H9 (cell line): ENCODE measurements at regions not wholly inside any gene's neighbourhood (a gene's known extent, or its start where the extent isn't known, plus 50 kb on each side); places are given as distances from the start of the nearest gene placed in this dataset.

Experiments used
- DNase-seq: peaks from one replicate; pipeline ENCODE4 v3.0.0-alpha.2; 2017
- H2AFZ ChIP-seq: one replicate; pipeline ENCODE4 v1.6.1; 2013; ENCODE audit warnings: mild to moderate bottlenecking, low read length, control low read depth, moderate library complexity
- H2AK5ac ChIP-seq: 2 replicates; pipeline ENCODE4 v1.6.1; 2013; ENCODE audit warnings: low read length, control low read depth, mixed read lengths; ENCODE audit not compliant: insufficient read length
- H2BK120ac ChIP-seq: one replicate; pipeline ENCODE4 v1.6.1; 2013; ENCODE audit warnings: low read depth, mild to moderate bottlenecking, low read length, control low read depth, inconsistent platforms; ENCODE audit not compliant: poor library complexity, severe bottlenecking
- H2BK12ac ChIP-seq: 2 replicates; pipeline ENCODE4 v1.6.1; 2013; ENCODE audit warnings: low read length, control low read depth, mixed read lengths, low read depth; ENCODE audit not compliant: insufficient read length
- H2BK15ac ChIP-seq: 2 replicates; pipeline ENCODE4 v1.6.1; 2013; ENCODE audit warnings: low read depth, low read length, control low read depth
- H2BK20ac ChIP-seq: one replicate; pipeline ENCODE4 v1.6.1; 2013; ENCODE audit warnings: low read depth, mild to moderate bottlenecking, low read length, control low read depth, inconsistent platforms; ENCODE audit not compliant: poor library complexity, severe bottlenecking
- H2BK5ac ChIP-seq: 2 replicates; pipeline ENCODE4 v1.6.1; 2013; ENCODE audit warnings: low read length, control low read depth, mixed read lengths; ENCODE audit not compliant: insufficient read length
- H3K14ac ChIP-seq: 2 replicates; pipeline ENCODE4 v1.6.1; 2013; ENCODE audit warnings: low read length, control low read depth; ENCODE audit not compliant: insufficient read depth
- H3K18ac ChIP-seq: 2 replicates; pipeline ENCODE4 v1.6.1; 2013; ENCODE audit warnings: low read depth, mild to moderate bottlenecking, mixed read lengths, low read length, control low read depth; ENCODE audit not compliant: insufficient read length
- H3K23ac ChIP-seq: 2 replicates; pipeline ENCODE4 v1.6.1; 2013; ENCODE audit warnings: low read length, control low read depth, mixed read lengths, low read depth; ENCODE audit not compliant: insufficient read length
- H3K23me2 ChIP-seq: 2 replicates; pipeline ENCODE4 v1.6.1; 2013; ENCODE audit warnings: low read depth, mild to moderate bottlenecking, mixed read lengths, low read length, control low read depth; ENCODE audit not compliant: insufficient read length, poor library complexity, severe bottlenecking
- H3K27ac ChIP-seq: 2 replicates; pipeline ENCODE4 v1.5.1; 2013; ENCODE audit warnings: low read length, control low read depth, mixed read lengths, low read depth; ENCODE audit not compliant: insufficient read length
- H3K27me3 ChIP-seq: 2 replicates; pipeline ENCODE4 v1.6.1; 2013; ENCODE audit warnings: low read length, control low read depth, inconsistent platforms; ENCODE audit not compliant: insufficient read depth
- H3K4ac ChIP-seq: 2 replicates; pipeline ENCODE4 v1.6.1; 2013; ENCODE audit warnings: low read depth, mild to moderate bottlenecking, control low read depth, inconsistent platforms, low read length, moderate library complexity
- H3K4me1 ChIP-seq: 2 replicates; pipeline ENCODE4 v1.6.1; 2013; ENCODE audit warnings: low read length, control low read depth, inconsistent platforms; ENCODE audit not compliant: insufficient read depth
- H3K4me2 ChIP-seq: 2 replicates; pipeline ENCODE4 v1.6.1; 2013; ENCODE audit warnings: low read length, control low read depth, mixed read lengths; ENCODE audit not compliant: insufficient read length, insufficient read depth
- H3K56ac ChIP-seq: 2 replicates; pipeline ENCODE4 v1.6.1; 2013; ENCODE audit warnings: low read depth, mild to moderate bottlenecking, mixed read lengths, low read length, control low read depth; ENCODE audit not compliant: insufficient read length
- H3K79me1 ChIP-seq: 2 replicates; pipeline ENCODE4 v1.6.1; 2013; ENCODE audit warnings: low read depth, mild to moderate bottlenecking, moderate library complexity, low read length, control low read depth, inconsistent platforms; ENCODE audit not compliant: insufficient read depth, poor library complexity, severe bottlenecking
- H3K79me2 ChIP-seq: 2 replicates; pipeline ENCODE4 v1.6.1; 2013; ENCODE audit warnings: low read length, control low read depth, inconsistent platforms; ENCODE audit not compliant: insufficient read depth
- H3K9ac ChIP-seq: 2 replicates; pipeline ENCODE4 v1.6.1; 2013; ENCODE audit warnings: low read length, control low read depth, mixed read lengths; ENCODE audit not compliant: insufficient read length; ENCODE audit errors: extremely low read depth
- H3K9me3 ChIP-seq: one replicate; pipeline ENCODE4 v1.6.1; 2013; ENCODE audit warnings: low read depth, low read length, inconsistent platforms; ENCODE audit not compliant: control insufficient read depth
- H3T11ph ChIP-seq: one replicate; pipeline ENCODE4 v1.6.1; 2013; ENCODE audit warnings: mild to moderate bottlenecking, low read length, control low read depth, inconsistent platforms
- H4K20me1 ChIP-seq: one replicate; pipeline ENCODE4 v1.6.1; 2013; ENCODE audit not compliant: control insufficient read depth, insufficient read length, insufficient read depth
- H4K5ac ChIP-seq: 2 replicates; pipeline ENCODE4 v1.6.1; 2013; ENCODE audit warnings: low read depth, mild to moderate bottlenecking, mixed read lengths, low read length, control low read depth; ENCODE audit not compliant: insufficient read length
- H4K8ac ChIP-seq: replicated peaks from 2 replicates; pipeline ENCODE4 v1.6.1; 2013; ENCODE audit warnings: low read length, control low read depth, mixed read lengths, low read depth; ENCODE audit not compliant: insufficient read length
- H4K91ac ChIP-seq: 2 replicates; pipeline ENCODE4 v1.6.1; 2013; ENCODE audit warnings: low read depth, mild to moderate bottlenecking, moderate library complexity, mixed read lengths, low read length, control low read depth; ENCODE audit not compliant: insufficient read length
- H3K27ac Mint-ChIP-seq, 3 experiments: 2 replicates in 2 of 3; 3 replicates in 1 of 3; pipeline ENCODE4 v1.8.0; 2020 to 2021; ENCODE audit warnings: mixed read lengths in 3 of 3, mild to moderate bottlenecking in 1 of 3, moderate library complexity in 1 of 3
- H3K27me3 Mint-ChIP-seq: 2 replicates; pipeline ENCODE4 v1.8.0; 2021; ENCODE audit warnings: low read depth, mild to moderate bottlenecking, moderate library complexity, mixed read lengths
- H3K36me3 Mint-ChIP-seq, 3 experiments: 2 replicates in 2 of 3; 3 replicates in 1 of 3; pipeline ENCODE4 v1.8.0; 2020 to 2021; ENCODE audit warnings: low read depth in 3 of 3, mixed read lengths in 3 of 3; ENCODE audit not compliant: insufficient read depth in 1 of 3
- H3K4me1 Mint-ChIP-seq, 2 experiments: 2 replicates each; pipeline ENCODE4 v1.8.0; 2020; ENCODE audit warnings: mixed read lengths in 2 of 2
- H3K4me3 Mint-ChIP-seq, 2 experiments: 2 replicates in 1 of 2; 3 replicates in 1 of 2; pipeline ENCODE4 v1.8.0; 2020 to 2021; ENCODE audit warnings: mild to moderate bottlenecking in 2 of 2, mixed read lengths in 2 of 2, moderate library complexity in 1 of 2
- H3K9me3 Mint-ChIP-seq, 2 experiments: 2 replicates in 1 of 2; 3 replicates in 1 of 2; pipeline ENCODE4 v1.8.0; 2020; ENCODE audit warnings: mild to moderate bottlenecking in 2 of 2, mixed read lengths in 2 of 2, moderate library complexity in 1 of 2
- CTCF ChIP-seq: fragments of 200-600 bp; sonication (generic); conservative IDR thresholded peaks from 3 replicates; pipeline ENCODE4 v1.8.0; 2021; ENCODE audit warnings: antibody characterized with exemption, mild to moderate bottlenecking
- WGBS: extraction: QIAGEN DNeasy Blood & Tissue Kit; methylation state at CpG from one replicate; pipeline ENCODE4 v1.1.7; 2013; ENCODE audit warnings: missing lambda C conversion rate, low lambda C conversion rate, mixed read lengths; ENCODE audit not compliant: insufficient read length; ENCODE audit errors: extremely low coverage; 5-methylcytosine and 5-hydroxymethylcytosine counted together

GRCh38 chr5:159851053-159851452, 65.2 kb upstream of the ADRA1B start:
- H2AK5ac ChIP-seq, result no peak overlapping the region
- no peak overlapping the region for H3K27ac Mint-ChIP-seq
- H4K8ac ChIP-seq, result no peak overlapping the region
- no peaks in the 10 kb centered on the region for H3K4me1 ChIP-seq
- H4K20me1 ChIP-seq, result no peaks in the 10 kb centered on the region
- peaks cover 6 to 8% of the 10 kb centered on the region in 2 experiments; a peak in 2 of 5 replicates for H3K9me3 Mint-ChIP-seq
- H4K91ac ChIP-seq, result no peak overlapping the region
- H3K4me3 Mint-ChIP-seq, result no peak overlapping the region
- no peak overlapping the region for H2BK12ac ChIP-seq
- no peak overlapping the region for H3K9ac ChIP-seq
- H3K27me3 Mint-ChIP-seq, result peaks cover 3% of the 10 kb centered on the region
- no peak overlapping the region for H3K27ac ChIP-seq
- H4K5ac ChIP-seq, result no peak overlapping the region
- H3K36me3 Mint-ChIP-seq, result no peaks in the 10 kb centered on the region
- H3K4ac ChIP-seq, result no peak overlapping the region
- H3K14ac ChIP-seq, result no peak overlapping the region
- H3T11ph ChIP-seq, result no peak overlapping the region
- no peaks in the 10 kb centered on the region for H3K79me1 ChIP-seq
- no peaks in the 10 kb centered on the region for H3K79me2 ChIP-seq
- no peak overlapping the region for H3K18ac ChIP-seq
- H3K27me3 ChIP-seq, result no peaks in the 10 kb centered on the region
- H2BK20ac ChIP-seq, result no peak overlapping the region
- H3K4me1 Mint-ChIP-seq, result peaks cover 0 to 7% of the 10 kb centered on the region in 2 experiments; a peak in 2 of 4 replicates
- no peaks in the 10 kb centered on the region for H3K9me3 ChIP-seq
- no peak overlapping the region for H3K56ac ChIP-seq
- no peak for TF ChIP-seq CTCF
- no peak overlapping the region for H2BK120ac ChIP-seq
- no peaks in the 10 kb centered on the region for H3K23me2 ChIP-seq
- H2BK5ac ChIP-seq, result peak overlapping the region; percentile 33
- H2AFZ ChIP-seq, result no peak overlapping the region
- no peak overlapping the region for H3K23ac ChIP-seq
- no peak overlapping the region for H3K4me2 ChIP-seq
- WGBS, result no CpG with 5 or more reads among the region's 8 CpGs
- no peak for DNase-seq
- no peak overlapping the region for H2BK15ac ChIP-seq
